IPS-NIHi7 (cell line): ENCODE measurements at regions not wholly inside any gene's neighbourhood (a gene's known extent, or its start where the extent isn't known, plus 50 kb on each side); places are given as distances from the start of the nearest gene placed in this dataset.
A peak's percentile ranks its signal among the peaks of the same experiment; 100 is the strongest.
"Not testable (repeated sequence)": the region's sequence is repeated elsewhere in the genome, so short reads cannot be mapped to it uniquely, and the experiment has no call there.

ENCODE experiments used
- DNase-seq: peaks from one replicate; pipeline ENCODE4 v3.0.0; 2012; ENCODE audit warnings: mixed read lengths; ENCODE audit errors: extremely low spot score

- DNase-seq = no peak
Observed at GRCh38 chr22:23395530-23396361, 184.3 kb downstream of the IGLL1 start.

GRCh38 chr22:23394525-23395326 lies 185.4 kb downstream of the IGLL1 start:
- no peak for DNase-seq

- no peak for DNase-seq
Observed at GRCh38 chr22:23393721-23394320, 186.3 kb downstream of the IGLL1 start.

GRCh38 chr22:23393199-23393598 lies 186.9 kb downstream of the IGLL1 start:
- not testable (repeated sequence) for DNase-seq

GRCh38 chr22:23392420-23393121 lies 187.5 kb downstream of the IGLL1 start:
- no peak for DNase-seq

GRCh38 chr22:23391022-23391421 lies 189.1 kb downstream of the IGLL1 start:
- no peak for DNase-seq

- DNase-seq = peak; percentile 34
Observed at GRCh38 chr22:23389271-23390071, 190.6 kb downstream of the IGLL1 start.

GRCh38 chr22:23388517-23388890 lies 191.6 kb downstream of the IGLL1 start:
- no peak for DNase-seq

GRCh38 chr22:23387827-23388516 lies 192.1 kb downstream of the IGLL1 start:
- DNase-seq = no peak

GRCh38 chr22:23386822-23387580 lies 193.1 kb downstream of the IGLL1 start:
- no peak for DNase-seq

- peak; percentile 93 for DNase-seq
Observed at GRCh38 chr22:23385678-23386631, 194.1 kb downstream of the IGLL1 start.

GRCh38 chr22:23384923-23385677 lies 195.0 kb downstream of the IGLL1 start:
- no peak for DNase-seq

- no peak for DNase-seq
Observed at GRCh38 chr22:23384431-23384830, 195.7 kb downstream of the IGLL1 start.

GRCh38 chr22:23383491-23384361 lies 196.4 kb downstream of the IGLL1 start:
- DNase-seq = peak; percentile 56

- no peak for DNase-seq
Observed at GRCh38 chr22:23382428-23383218, 197.5 kb downstream of the IGLL1 start.
